NCI-H510A (cell line): ENCODE measurements at regions not wholly inside any gene's neighbourhood (a gene's known extent, or its start where the extent isn't known, plus 50 kb on each side); places are given as distances from the start of the nearest gene placed in this dataset.

Experiments
- DNase-seq: peaks from one replicate; lab custom pipeline; 2025; lab: John Stamatoyannopoulos, UW

- DNase-seq: no peak
Observed at GRCh38 chr1:175865041-175865766, 121.8 kb upstream of the TNR start.

- no peak for DNase-seq
Observed at GRCh38 chr1:175864625-175865024, 121.2 kb upstream of the TNR start.

- DNase-seq: no peak
Observed at GRCh38 chr1:175864183-175864582, 120.8 kb upstream of the TNR start.

GRCh38 chr1:175863299-175864050, 120.1 kb upstream of the TNR start:
- DNase-seq: no peak

GRCh38 chr1:175862408-175862807, 119.0 kb upstream of the TNR start:
- DNase-seq: no peak

DNA sequence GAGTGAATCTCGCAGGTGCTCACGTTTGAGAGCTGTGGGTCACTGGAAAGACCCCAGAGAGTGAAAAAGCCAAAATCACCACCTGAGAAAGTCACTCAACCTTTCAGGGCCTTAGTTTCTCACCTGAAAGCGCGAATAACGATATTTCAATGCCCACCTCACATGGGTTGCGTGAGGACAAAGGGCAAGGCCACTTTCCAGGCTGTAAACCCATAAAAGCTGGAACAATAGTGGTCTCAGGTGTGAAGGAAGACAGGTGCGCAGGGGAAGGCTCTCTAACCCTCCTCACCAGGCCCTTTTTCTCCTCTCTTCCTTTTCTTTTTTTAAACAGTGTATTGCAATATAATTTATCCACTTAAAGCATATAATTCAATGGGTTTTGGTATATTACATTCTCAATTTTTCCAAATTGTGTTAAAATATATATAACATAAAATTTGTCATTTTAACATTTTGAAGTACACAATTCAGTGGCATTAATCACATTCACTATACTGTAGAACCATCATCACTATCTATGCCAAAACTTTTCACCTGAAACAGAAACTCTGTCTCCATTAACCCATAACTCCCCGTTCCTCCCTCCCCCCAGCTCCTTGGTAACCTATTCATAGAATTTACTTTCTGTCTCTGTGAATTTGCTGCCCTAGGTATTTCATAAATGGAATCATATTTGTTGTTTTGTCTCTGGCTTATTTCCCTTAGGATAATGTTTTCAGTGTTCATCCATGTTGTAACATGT, 118.4 kb upstream of the TNR start:
- no peak for DNase-seq

GRCh38 chr1:175857756-175858155, 114.4 kb upstream of the TNR start:
- DNase-seq: no peak

DNA sequence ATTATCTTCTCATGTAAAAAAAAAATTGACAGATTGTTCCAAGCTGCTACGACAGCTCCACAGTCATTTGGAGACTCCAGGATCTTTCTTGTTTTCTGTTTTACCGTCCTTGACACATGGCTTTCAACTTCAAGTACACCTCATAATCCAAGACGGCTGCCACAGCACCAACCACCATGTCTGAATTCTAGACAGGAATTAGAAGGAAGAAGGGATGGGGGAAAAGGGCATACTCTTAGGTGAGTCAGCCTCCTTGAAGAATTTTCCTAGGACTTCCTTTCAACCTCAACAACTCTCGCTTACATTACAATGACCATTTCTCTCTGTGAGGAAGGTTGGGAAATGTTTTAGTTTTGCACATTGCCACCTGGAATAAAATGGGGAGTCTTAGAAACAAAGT, 110.3 kb upstream of the TNR start:
- no peak for DNase-seq

GRCh38 chr1:175851749-175852148, 108.4 kb upstream of the TNR start:
- no peak for DNase-seq

DNA sequence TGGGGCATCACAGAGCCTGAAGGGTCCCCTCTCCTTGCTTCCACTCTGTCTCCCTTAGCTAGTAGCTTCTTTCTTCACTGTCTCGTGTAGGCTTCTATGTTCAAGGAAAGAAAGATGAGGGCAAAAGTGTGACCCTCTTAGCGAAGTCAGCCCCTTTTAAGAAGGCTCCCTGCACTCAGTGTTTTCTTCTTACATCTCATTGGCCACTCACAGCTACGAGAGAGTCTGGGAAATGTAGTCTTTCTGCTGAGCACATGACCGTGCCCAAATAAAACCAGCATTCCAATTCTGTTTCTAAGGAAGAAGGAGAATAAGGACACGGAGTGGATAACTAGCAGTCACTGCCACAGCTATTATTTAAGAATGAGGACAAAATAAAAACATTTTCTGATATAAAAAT, 104.9 kb upstream of the TNR start:
- DNase-seq: no peak

GRCh38 chr1:175845985-175846384, 102.6 kb upstream of the TNR start:
- no peak for DNase-seq

DNA sequence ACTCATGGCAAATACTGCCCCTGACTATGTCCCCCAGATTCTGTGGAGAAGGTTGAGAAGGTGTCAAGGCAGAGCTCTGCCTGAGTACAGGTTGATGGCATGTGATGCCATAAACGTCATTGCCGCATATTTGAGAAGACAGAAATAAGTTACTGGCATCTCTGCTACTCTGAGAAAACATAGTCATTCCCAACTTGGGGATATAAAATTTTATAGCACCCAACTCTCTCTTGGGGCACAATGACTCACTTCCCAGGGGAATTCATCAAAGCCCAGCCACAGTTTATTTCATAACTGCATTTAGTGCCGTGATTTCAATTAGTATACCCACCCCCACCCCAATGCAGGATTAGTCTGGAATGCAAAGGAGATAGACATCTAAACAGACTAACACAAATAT, 101.9 kb upstream of the TNR start:
- no peak for DNase-seq

GRCh38 chr1:175844877-175845276, 101.5 kb upstream of the TNR start:
- no peak for DNase-seq

- no peak for DNase-seq
Observed at GRCh38 chr1:175842550-175842949, 99.2 kb upstream of the TNR start.

DNA sequence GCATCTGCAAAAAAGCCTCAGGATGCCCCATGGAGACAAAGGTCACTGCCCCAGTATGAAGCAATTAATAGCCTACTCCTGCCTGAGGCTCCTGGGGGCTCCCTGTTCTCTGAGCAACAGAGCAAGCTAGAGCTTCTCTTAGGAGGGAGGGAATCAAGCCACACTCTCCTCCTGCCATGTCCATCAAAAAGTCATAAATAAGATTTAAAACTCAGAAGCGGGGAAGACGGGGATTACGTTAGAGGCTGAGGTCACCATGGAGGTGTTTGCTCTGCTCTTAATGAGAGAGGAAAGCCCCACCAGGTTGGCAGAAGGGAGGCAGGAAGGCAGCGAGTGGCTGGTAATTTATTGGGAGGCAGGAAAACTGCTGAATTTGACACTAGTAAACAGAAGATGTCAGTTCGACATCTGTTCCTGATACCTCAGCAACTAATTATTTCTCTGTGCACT, 98.4 kb upstream of the TNR start:
- peak; percentile 84 for DNase-seq

DNA sequence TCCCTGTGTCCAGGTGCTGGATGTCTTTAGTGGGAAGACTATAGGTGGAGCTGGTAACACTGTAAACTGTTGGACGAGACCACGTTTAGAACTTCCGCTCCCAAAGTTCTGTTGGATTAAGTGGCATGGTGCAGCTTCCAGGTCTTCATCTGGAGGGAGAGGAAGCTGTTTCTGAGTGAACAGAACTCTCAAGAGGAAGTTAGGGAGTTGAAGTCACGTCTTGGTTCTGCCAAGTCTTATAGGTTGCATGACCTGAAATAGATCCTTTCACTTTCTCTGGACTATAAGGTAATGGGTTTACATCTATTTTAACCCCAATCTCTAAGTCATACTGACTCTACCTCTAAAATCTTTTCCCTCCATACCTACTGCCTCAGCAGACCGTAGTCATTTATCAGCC, 97.4 kb upstream of the TNR start:
- no peak for DNase-seq

DNA sequence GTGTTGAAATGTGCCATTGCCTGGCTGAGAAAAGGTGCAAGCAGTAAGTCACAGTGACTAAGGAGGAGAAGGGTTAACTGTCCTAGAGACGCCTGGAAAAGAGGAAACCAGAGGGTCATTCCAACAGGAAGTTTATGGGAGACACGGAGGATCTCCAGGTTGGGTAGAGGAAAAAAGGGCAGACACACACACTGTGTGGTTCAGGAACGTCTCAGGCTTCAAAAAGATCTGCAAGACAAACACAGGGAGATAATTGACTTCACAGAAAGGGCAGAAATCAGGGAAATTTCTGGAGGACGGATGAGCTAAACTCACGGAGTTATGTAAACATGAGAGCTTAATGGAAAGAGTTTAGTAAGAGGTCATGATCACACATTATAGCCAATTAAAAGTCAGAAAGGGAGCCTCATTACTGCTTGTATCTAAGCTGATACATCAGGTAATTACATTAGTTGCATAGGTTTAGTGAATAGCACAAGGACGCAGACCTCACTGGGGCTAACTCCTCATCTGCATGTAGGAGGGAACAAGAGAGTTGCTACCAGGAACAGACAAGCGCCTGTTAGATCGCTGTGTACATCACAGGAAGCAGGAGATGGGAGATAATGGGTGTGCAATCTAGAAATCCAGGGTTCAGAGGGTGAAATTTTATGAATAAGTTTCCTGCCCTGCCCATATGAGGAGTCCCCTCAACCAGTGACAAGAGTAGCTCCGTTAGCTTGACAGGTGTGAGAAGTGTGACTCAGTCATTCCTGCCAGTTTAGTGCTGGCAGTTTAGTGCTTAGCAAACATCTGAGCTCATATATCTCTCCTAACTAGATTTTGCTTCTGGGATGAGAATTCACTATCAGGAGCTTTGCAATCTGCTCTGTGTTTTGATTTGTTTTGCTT, 96.6 kb upstream of the TNR start:
- DNase-seq: peak; percentile 55

DNA sequence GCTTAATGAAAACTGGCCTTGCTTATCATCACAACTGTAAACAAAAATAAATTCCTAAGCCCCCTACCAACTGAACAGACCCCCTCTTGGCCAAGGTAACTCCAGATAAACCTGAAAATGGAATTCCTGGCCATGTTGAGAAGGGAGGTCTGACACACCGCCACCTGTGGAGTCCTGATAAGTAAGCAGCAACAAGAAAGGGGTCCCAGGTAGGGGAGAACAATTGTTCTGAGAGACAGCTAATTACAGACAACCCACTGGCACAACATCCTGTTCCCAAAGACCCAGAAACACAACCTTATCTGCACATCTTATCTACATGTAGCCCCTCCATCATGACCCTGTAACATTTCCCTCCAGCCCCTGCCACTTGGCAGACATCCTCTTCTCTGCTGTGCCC, 91.2 kb upstream of the TNR start:
- no peak for DNase-seq

GRCh38 chr1:175833951-175834350, 90.6 kb upstream of the TNR start:
- DNase-seq: no peak

- no peak for DNase-seq
Observed at GRCh38 chr1:175833502-175833901, 90.1 kb upstream of the TNR start.

- no peak for DNase-seq
Observed at GRCh38 chr1:175830500-175830899, 87.1 kb upstream of the TNR start.

DNA sequence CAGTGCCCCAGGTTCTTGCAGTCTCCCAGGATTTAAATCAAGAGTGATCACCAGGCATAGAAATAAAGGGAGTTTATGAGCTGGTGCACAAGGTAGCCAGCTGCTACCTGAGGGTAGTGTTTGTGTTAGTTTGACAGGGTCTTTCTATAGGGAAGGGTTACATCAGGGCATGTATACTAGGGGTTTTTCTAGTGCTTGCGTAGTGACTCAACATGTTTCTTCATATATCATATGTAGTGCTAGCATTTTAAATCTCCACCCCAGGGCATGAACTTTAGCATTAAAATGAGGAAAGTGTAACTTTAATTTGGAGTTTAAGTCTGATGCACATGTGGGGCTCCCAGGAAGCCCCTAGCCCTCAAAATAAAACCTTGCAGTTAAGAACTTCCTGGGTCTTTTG, 86.5 kb upstream of the TNR start:
- no peak for DNase-seq
